HG03039 (cell line): ENCODE measurements at regions not wholly inside any gene's neighbourhood (a gene's known extent, or its start where the extent isn't known, plus 50 kb on each side); places are given as distances from the start of the nearest gene placed in this dataset.

ENCODE experiments used
- ATAC-seq: cut with Tn5 transposase; IDR thresholded peaks from one replicate; pipeline ENCODE4 v1.9.1; 2021; ENCODE audit warnings: mild to moderate bottlenecking, moderate library complexity; ENCODE audit not compliant: unreplicated experiment

GRCh38 chr1:81410941-81411340 is 389.8 kb upstream of the ADGRL2 start:
- no peak for ATAC-seq

GRCh38 chr1:81410351-81410750 is 390.4 kb upstream of the ADGRL2 start:
- ATAC-seq: no peak

DNA sequence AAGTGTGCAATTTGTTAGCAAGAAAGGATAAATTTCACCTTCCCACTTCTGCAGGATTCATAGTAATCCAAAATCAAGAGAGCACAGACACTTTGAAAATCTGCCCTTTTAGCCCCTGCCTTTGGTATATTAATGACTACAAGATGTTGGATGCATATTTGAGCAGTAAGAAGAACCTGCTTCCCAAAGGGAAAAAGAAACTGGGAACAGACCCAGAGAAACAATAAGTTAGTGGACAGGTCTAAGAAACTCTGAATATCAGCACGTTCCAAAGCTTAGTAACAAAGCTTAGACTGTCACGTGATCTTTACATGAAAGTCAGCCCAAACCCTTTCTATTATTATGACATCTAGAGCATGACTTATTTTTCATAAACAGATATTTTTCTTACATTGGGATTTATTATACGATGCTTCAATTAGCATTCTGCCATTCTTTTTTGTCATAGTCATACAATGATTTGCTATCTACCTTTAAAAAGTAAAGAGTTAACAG is 390.9 kb upstream of the ADGRL2 start:
- no peak for ATAC-seq

DNA sequence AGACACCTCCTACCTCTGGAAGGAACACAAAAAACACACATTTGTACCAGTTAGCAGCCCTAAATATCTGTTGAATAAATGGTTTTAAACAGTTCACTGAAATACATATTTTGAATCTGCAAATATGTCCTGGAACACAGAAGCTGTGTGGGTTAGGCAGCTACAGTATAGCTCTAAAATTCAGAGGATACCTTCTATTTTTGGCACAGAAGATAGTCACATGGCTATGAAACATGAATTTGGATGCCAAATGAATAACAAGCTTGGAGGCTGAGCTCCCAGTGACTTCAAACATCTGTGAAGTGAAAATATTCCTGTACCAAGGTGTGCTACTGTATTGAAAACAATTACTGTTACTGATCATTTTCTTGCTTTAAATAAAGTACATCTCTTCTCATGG is 391.5 kb upstream of the ADGRL2 start:
- ATAC-seq: no peak

GRCh38 chr1:81408419-81408818 is 392.3 kb upstream of the ADGRL2 start:
- no peak for ATAC-seq

DNA sequence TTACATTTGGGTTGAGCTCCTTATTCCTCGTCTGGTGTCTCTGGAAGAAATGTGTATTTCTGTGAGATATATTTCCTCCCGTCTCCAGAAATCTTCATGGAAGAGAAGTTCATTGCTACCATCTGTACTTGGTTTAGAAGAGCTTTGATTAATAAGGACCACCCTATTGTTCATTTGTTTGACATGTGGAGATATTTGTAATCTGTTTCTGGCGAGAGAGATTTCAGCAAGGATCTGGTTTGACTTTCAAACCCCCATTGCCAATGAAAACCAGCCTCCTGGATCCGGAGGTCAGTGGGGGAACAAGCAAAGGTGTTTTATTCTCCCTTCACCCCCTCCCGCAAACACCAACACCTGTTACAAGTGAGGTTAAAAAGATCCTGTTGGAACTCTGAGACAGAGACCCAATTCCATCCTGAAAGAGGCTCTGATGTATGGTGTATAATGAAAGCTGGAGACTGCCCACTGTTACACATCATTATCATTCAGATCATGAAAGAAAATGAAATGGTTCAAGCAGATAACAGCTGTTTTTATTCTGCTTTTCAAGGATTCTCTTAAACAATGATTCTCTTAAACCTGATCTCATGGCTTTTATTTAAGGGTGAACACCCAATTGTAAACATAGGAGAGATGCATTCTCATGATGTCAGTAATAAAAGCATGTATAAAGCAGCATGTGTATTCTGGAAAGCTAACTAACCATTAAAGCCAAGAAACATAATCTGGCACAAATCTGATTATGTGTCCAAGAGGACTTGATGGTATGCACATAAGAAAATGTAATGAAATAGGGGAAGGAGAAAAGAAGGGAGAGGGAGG is 393.5 kb upstream of the ADGRL2 start:
- no peak for ATAC-seq

- ATAC-seq: no peak
Measured at GRCh38 chr1:81406292-81406999, 394.3 kb upstream of the ADGRL2 start.

GRCh38 chr1:81398041-81398440 is 402.7 kb upstream of the ADGRL2 start:
- no peak for ATAC-seq

DNA sequence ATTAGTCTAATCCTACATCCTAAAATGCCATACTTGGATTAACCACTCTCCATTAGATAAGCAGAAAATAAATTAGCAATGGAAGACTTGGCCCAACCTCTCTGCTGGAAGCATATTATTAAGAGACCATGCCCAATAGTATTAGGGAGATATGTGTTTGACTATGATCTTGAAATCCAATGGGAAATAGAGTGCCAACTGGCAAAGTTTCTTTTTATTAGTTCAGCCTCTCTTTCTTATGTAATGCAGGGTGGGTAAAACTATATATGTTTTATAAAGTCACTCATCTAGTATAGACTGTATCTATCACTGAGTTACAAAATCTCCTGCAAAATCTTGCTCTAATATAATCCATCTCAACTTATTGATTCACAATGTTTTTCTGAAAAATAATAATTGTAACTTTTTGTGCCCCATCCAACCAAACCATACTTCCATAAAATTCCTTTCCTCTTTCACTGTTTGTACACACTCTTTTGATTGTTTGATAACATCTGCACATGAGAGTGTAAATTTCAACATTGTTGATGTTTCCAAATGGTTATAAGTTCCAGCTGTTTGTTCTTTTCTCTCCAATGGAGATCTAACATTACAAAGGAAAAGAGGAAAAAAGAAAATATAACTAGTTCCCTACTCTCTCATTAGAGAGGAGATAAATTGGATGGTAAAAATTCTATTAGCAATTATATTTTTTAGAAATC is 408.1 kb upstream of the ADGRL2 start:
- no peak for ATAC-seq

- ATAC-seq: no peak
Measured at GRCh38 chr1:81391125-81391828, 409.5 kb upstream of the ADGRL2 start.

DNA sequence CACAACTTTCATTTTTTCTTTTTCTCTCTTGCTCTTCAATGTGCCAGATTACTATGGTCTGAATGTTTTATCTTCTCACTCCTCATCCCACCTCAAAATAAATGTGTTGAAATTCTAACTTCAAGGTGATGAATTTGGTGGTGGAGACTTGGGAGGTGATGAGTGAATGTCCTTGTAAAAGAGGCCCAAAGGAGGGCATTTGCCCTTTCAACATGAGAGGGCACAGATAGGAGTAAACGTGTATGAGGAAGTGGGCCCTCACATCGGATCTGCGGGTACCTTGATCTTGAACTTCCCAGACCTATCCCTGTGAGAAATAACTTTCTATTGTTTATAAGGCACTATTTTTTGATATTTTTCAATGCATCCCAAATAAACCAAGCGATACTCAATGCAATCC is 412.3 kb upstream of the ADGRL2 start:
- no peak for ATAC-seq

DNA sequence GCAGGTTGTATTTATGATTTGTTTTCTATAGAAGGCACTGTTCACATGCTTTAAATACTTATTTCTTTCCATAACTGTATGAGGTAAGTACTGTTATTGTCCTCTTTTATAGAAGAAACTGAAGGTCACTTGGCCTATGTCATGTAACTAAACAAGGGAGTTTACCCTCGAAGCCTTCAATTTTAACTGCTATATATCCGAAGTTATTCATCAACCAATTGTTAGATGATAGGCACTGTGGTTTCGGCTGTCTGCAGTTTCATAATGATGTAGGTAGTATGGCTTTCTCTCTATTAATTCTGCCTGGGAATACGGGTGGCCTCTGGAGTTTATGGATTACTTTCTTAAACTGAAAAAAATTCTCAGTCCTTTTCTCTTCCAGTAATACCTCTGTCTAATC is 413.3 kb upstream of the ADGRL2 start:
- ATAC-seq: no peak

GRCh38 chr1:81382561-81382960 is 418.2 kb upstream of the ADGRL2 start:
- no peak for ATAC-seq

DNA sequence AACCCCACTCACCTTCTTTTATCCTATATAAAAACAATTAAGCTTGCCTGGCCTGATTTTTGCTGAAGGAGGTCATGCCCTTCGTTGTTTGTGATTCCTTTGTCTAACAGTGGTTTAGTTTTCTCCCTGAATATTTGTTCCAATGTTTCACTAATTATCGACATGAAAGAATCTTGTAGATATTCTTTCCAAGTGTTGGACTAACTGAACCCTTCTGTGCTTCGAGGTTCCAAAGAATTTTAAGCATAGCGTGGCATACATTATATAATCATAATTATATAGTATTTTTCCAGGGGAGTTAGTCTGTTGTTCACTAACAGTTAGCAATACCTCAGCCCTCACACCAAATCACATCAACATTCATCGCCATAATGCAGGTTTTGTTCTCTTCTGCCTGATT is 418.9 kb upstream of the ADGRL2 start:
- ATAC-seq: no peak

- ATAC-seq: no peak
Measured at GRCh38 chr1:81380436-81380835, 420.3 kb upstream of the ADGRL2 start.

DNA sequence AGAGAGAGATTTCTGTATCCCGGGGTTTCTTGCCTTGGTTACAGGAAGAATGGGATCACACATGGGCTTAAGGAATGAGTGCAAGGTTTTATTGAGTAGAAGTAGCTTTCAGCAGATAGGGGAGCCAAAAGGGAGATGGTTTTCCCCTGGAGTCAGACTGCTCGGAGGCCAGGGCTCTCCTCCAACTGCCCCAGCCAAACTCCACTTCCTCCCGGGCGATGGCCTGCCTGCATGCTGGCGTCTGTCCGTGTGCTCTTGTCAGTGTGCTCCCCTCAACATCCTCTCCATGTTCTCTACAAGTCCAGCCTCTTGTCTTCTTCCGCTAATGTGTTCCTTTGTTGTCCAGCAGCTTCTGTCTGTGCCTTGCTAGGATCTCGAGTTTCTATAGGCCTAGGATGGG is 421.3 kb upstream of the ADGRL2 start:
- no peak for ATAC-seq

GRCh38 chr1:81377406-81377805 is 423.3 kb upstream of the ADGRL2 start:
- no peak for ATAC-seq

DNA sequence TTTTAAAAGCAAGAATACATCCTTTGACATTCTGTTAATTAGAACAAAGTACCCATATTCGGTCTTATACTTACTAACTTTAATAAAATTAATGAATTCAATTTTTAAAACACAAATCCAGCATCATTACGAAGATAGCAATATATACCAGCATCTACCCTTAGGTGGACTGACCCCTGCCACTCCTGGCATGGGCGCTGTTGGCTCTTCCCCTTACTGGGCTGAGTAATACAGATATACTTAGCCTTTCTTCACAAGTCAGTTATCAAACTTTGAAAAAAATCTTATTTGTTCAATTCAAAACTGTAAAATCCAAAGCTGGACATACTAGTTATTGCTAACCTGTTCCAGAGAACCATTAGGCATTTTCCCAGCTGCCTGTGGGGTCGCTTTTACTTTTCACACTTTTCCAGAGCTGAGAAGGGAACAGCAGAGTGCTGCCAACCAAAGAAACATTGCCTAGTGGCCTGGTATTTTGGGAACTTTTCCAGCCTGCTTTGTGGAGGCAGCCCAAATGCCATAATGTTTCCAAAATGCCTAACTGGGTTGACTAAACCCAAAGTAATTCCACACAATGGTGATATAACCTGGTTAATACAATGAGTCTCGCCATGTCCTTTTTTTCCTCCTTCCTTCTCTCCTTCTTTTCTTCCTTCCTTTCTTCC is 424.7 kb upstream of the ADGRL2 start:
- ATAC-seq: no peak

- ATAC-seq: no peak
Measured at GRCh38 chr1:81374481-81374880, 426.3 kb upstream of the ADGRL2 start.

- ATAC-seq: no peak
Measured at GRCh38 chr1:81371864-81372263, 428.9 kb upstream of the ADGRL2 start.

- no peak for ATAC-seq
Measured at GRCh38 chr1:81369833-81370232, 430.9 kb upstream of the ADGRL2 start.
